A549 (cell line): ENCODE measurements at regions not wholly inside any gene's neighbourhood (a gene's known extent, or its start where the extent isn't known, plus 50 kb on each side); places are given as distances from the start of the nearest gene placed in this dataset.

Source experiments
- ATAC-seq, 2 experiments: fragments of 200-7000 bp in 1 of 2; fragments of >200 bp in 1 of 2; cut with Nextera tagmentation in 1 of 2; cut with Tn5 transposase in 1 of 2; 3 replicates each; pipeline versions ENCODE4 v1.8.0 to v1.9.1; 2018 to 2020; ENCODE audit warnings: mild to moderate bottlenecking in 1 of 2, moderate library complexity in 1 of 2
- CTCF ChIA-PET: fragments of 300-600 bp; sonication (Branson Sonifier 250); formaldehyde crosslinking; extraction: SDS; loops from one replicate; lab custom pipeline; 2021; ENCODE audit warnings: antibody characterized with exemption, inconsistent platforms; lab: Yijun Ruan, JAX
- POLR2A ChIA-PET: fragments of 350-600 bp; formaldehyde crosslinking; extraction: SDS; loops from one replicate; lab custom pipeline; 2021; ENCODE audit warnings: antibody characterized with exemption, inconsistent platforms; lab: Yijun Ruan, JAX
- DNase-seq, 2 experiments: peaks; one replicate each; pipeline versions ENCODE4 v3.0.0 to v3.0.0-alpha.2; 2011 to 2016; ENCODE audit warnings: low read depth in 1 of 2, low spot score in 1 of 2
- FAIRE-seq: peaks from 2 replicates; lab custom pipeline; 2011; peaks lifted over from hg19 to GRCh38; lab: Jason Lieb, UNC
- H3K27ac ChIP-seq, 2 experiments: fragments of >200 bp; sonication (Bioruptor Twin); formaldehyde crosslinking; 3 replicates each; pipeline ENCODE4 v1.5.1; 2016 to 2017
- H3K4me1 ChIP-seq: fragments of >200 bp; sonication (Bioruptor Twin); formaldehyde crosslinking; 3 replicates; pipeline ENCODE4 v1.6.1; 2016
- H3K4me2 ChIP-seq: fragments of >200 bp; sonication (Bioruptor Twin); formaldehyde crosslinking; 3 replicates; pipeline ENCODE4 v1.6.1; 2016
- H3K4me3 ChIP-seq: fragments of >200 bp; sonication (Bioruptor Twin); formaldehyde crosslinking; 3 replicates; pipeline ENCODE4 v1.5.1; 2016
- H3K9me3 ChIP-seq: fragments of >200 bp; sonication (Bioruptor Twin); formaldehyde crosslinking; 3 replicates; pipeline ENCODE4 v1.6.1; 2016
- BHLHE40 ChIP-seq: IDR thresholded peaks from 2 replicates; pipeline ENCODE4 v1.6.1; 2012; ENCODE audit warnings: low read depth, low read length, inconsistent platforms
- CBX8 ChIP-seq: fragments of 200-600 bp; sonication (generic); IDR thresholded peaks from 2 replicates; pipeline ENCODE4 v1.6.1; 2016
- CEBPB ChIP-seq, 2 experiments: fragments of >200 bp in 1 of 2; sonication (Bioruptor Twin) in 1 of 2; formaldehyde crosslinking in 1 of 2; IDR thresholded peaks; 2 replicates each; pipeline ENCODE4 v1.6.1; 2012 to 2016
- CHD4 ChIP-seq: fragments of 200-600 bp; sonication (generic); IDR thresholded peaks from 2 replicates; pipeline ENCODE4 v1.6.1; 2016; ENCODE audit warnings: antibody characterized with exemption, mild to moderate bottlenecking, borderline replicate concordance
- CTCF ChIP-seq: fragments of >200 bp; sonication (Bioruptor Twin); formaldehyde crosslinking; IDR thresholded peaks from 3 replicates; pipeline ENCODE4 v1.5.1; 2016
- EHMT2 ChIP-seq: fragments of 200-600 bp; sonication (generic); IDR thresholded peaks from 2 replicates; pipeline ENCODE4 v1.6.1; 2016; ENCODE audit warnings: antibody characterized with exemption, low read depth, mild to moderate bottlenecking, moderate library complexity
- ELK1 ChIP-seq: fragments of 150-350 bp; IDR thresholded peaks from 2 replicates; pipeline ENCODE4 v1.6.1; 2014; ENCODE audit warnings: low read depth, mild to moderate bottlenecking, low read length
- EP300 ChIP-seq, 2 experiments: fragments of >200 bp; sonication (Bioruptor Twin); formaldehyde crosslinking; IDR thresholded peaks; 2 replicates in 1 of 2; 3 replicates in 1 of 2; pipeline ENCODE4 v1.6.1; 2016 to 2017
- FOSB ChIP-seq: fragments of 250-450 bp; sonication (Bioruptor Pico); IDR thresholded peaks from 2 replicates; pipeline ENCODE4 v1.5.0; 2020; ENCODE audit warnings: mild to moderate bottlenecking, moderate library complexity
- FOSL2 ChIP-seq, 2 experiments: fragments of 450-650 bp in 1 of 2; fragments of >200 bp in 1 of 2; sonication (Bioruptor Twin) in 1 of 2; formaldehyde crosslinking; IDR thresholded peaks; 2 replicates each; pipeline versions ENCODE4 v1.5.0 to v1.6.1; 2016 to 2020; ENCODE audit warnings: mild to moderate bottlenecking in 1 of 2, moderate library complexity in 1 of 2
- HEYL ChIP-seq: fragments of 250-450 bp; sonication (Bioruptor Pico); IDR thresholded peaks from 2 replicates; pipeline ENCODE4 v1.8.0; 2021; ENCODE audit warnings: mild to moderate bottlenecking, moderate library complexity
- HMGXB4 ChIP-seq: fragments of 250-450 bp; sonication (Bioruptor Pico); IDR thresholded peaks from 2 replicates; pipeline ENCODE4 v1.5.0; 2021; ENCODE audit warnings: mild to moderate bottlenecking, moderate library complexity, borderline replicate concordance
- HOXB5 ChIP-seq: fragments of 250-450 bp; sonication (Bioruptor Pico); IDR thresholded peaks from 2 replicates; pipeline ENCODE4 v1.5.0; 2020; ENCODE audit warnings: mild to moderate bottlenecking, moderate library complexity
- KDM1A ChIP-seq: fragments of 200-600 bp; sonication (generic); IDR thresholded peaks from 2 replicates; pipeline ENCODE4 v1.6.1; 2016; ENCODE audit warnings: low read depth, mild to moderate bottlenecking
- MAFK ChIP-seq: fragments of 450-650 bp; IDR thresholded peaks from 2 replicates; pipeline ENCODE4 v1.6.1; 2014; ENCODE audit not compliant: partially characterized antibody
- MAX ChIP-seq: IDR thresholded peaks from 2 replicates; pipeline ENCODE4 v1.6.1; 2012
- NFE2L2 ChIP-seq: fragments of 150-350 bp; conservative IDR thresholded peaks from 2 replicates; pipeline ENCODE4 v1.6.1; 2014; ENCODE audit warnings: low read length
- NPAS2 ChIP-seq: fragments of 250-450 bp; sonication (Bioruptor Pico); IDR thresholded peaks from 2 replicates; pipeline ENCODE4 v1.8.0; 2022; ENCODE audit warnings: mild to moderate bottlenecking, moderate library complexity, borderline replicate concordance
- PHF8 ChIP-seq: fragments of 200-600 bp; sonication (generic); IDR thresholded peaks from 2 replicates; pipeline ENCODE4 v1.6.1; 2016; ENCODE audit warnings: low read depth, mild to moderate bottlenecking, antibody characterized with exemption, moderate library complexity, borderline replicate concordance
- POLR2AphosphoS2 ChIP-seq: conservative IDR thresholded peaks from 2 replicates; pipeline ENCODE4 v1.6.1; 2012; ENCODE audit warnings: low read length, improper control_type of control experiment, inconsistent platforms
- RFX5 ChIP-seq: fragments of 450-650 bp; IDR thresholded peaks from 2 replicates; pipeline ENCODE4 v1.7.1; 2014; ENCODE audit warnings: antibody characterized with exemption, mild to moderate bottlenecking, moderate library complexity
- USF2 ChIP-seq: fragments of 450-650 bp; IDR thresholded peaks from 2 replicates; pipeline ENCODE4 v1.6.1; 2014; ENCODE audit warnings: antibody characterized with exemption
- ZC3H11A ChIP-seq: fragments of 450-650 bp; IDR thresholded peaks from 2 replicates; pipeline ENCODE4 v1.6.1; 2014; ENCODE audit warnings: antibody characterized with exemption, mild to moderate bottlenecking
- ZFP36 ChIP-seq: fragments of 450-650 bp; IDR thresholded peaks from 2 replicates; pipeline ENCODE4 v1.6.1; 2014; ENCODE audit warnings: borderline replicate concordance; ENCODE audit not compliant: partially characterized antibody
- ZNF302 ChIP-seq: fragments of 250-450 bp; sonication (Bioruptor Pico); IDR thresholded peaks from 2 replicates; pipeline ENCODE4 v1.9.0; 2021; ENCODE audit warnings: inconsistent platforms, mild to moderate bottlenecking, moderate library complexity
- WGBS: methylation state at CpG from one replicate; pipeline ENCODE4 v1.1.6; 2017; ENCODE audit errors: missing lambda C conversion rate; 5-methylcytosine and 5-hydroxymethylcytosine counted together

- Histone ChIP-seq H3K4me3 (no peak overlapping the region), H3K27ac (no peak overlapping the region), H3K4me2 (no peak overlapping the region), H3K4me1 (no peaks in the 10 kb centered on the region), H3K9me3 (no peaks in the 10 kb centered on the region)
- CTCF ChIA-PET, result no interaction called here
- FAIRE-seq (no peak), DNase-seq (no peak), ATAC-seq (no peak)
- WGBS, result 58% methylated on average over 2 of the region's 2 CpGs
- POLR2A ChIA-PET, result no interaction called here
- TF ChIP-seq CTCF (no peak), RFX5 (no peak), USF2 (no peak), MAFK (no peak), CEBPB (IDR thresholded peaks at IDR 0.05) (no peak), NFE2L2 (no peak), ZC3H11A (no peak), HEYL (CRISPR knock-in tag) (no peak), CHD4 (no peak), KDM1A (no peak), HMGXB4 (no peak), ZNF302 (CRISPR knock-in tag) (no peak), FOSB (no peak), PHF8 (no peak), CBX8 (no peak)
Measured at GRCh38 chr19:13701624-13702023, 62.7 kb upstream of the MRI1 start.

- no peak for FAIRE-seq
- no peak for TF ChIP-seq EHMT2
- no peak for TF ChIP-seq CHD4
- TF ChIP-seq MAX, result no peak
- no peak for TF ChIP-seq HOXB5 (CRISPR knock-in tag)
- no peak for TF ChIP-seq ZNF302 (CRISPR knock-in tag)
- TF ChIP-seq NPAS2, result no peak
- TF ChIP-seq FOSL2 (IDR thresholded peaks at IDR 0.05), result no peak
- TF ChIP-seq FOSL2 (CRISPR knock-in tag; IDR thresholded peaks at IDR 0.05), result no peak
- no peak for TF ChIP-seq EP300 (IDR thresholded peaks at IDR 0.05)
- TF ChIP-seq ZC3H11A, result no peak
- no peak for TF ChIP-seq BHLHE40
- no peak for TF ChIP-seq ZFP36
- no peak for TF ChIP-seq ELK1
- no peak for TF ChIP-seq POLR2AphosphoS2
- POLR2A ChIA-PET, result no interaction called here
Measured at GRCh38 chr19:13700621-13701020, 63.7 kb upstream of the MRI1 start.

More at GRCh38 chr19:13700621-13701020, 63.7 kb upstream of the MRI1 start:
- H3K4me1 ChIP-seq, result no peaks in the 10 kb centered on the region
- H3K27ac ChIP-seq, result no peak overlapping the region
- H3K9me3 ChIP-seq, result no peaks in the 10 kb centered on the region
- WGBS, result 51% methylated on average over 8 of the region's 8 CpGs
- H3K4me2 ChIP-seq, result no peak overlapping the region
- no peak for DNase-seq
- no peak for ATAC-seq
- no peak overlapping the region for H3K4me3 ChIP-seq
- CTCF ChIA-PET, result no interaction called here
